PC-9 (cell line): ENCODE measurements at regions not wholly inside any gene's neighbourhood (a gene's known extent, or its start where the extent isn't known, plus 50 kb on each side); places are given as distances from the start of the nearest gene placed in this dataset.

Source experiments
- EZH2 ChIP-seq: fragments of 200-600 bp; sonication (generic); IDR thresholded peaks from 2 replicates; pipeline ENCODE4 v1.8.0; 2017; ENCODE audit warnings: antibody characterized with exemption, low read depth
- TF ChIP-seq, protein P1 (sequence below): fragments of 200-600 bp; sonication (generic); conservative IDR thresholded peaks from 2 replicates; pipeline ENCODE4 v1.6.1; 2017; ENCODE audit warnings: mixed run types, antibody characterized with exemption, mild to moderate bottlenecking, moderate library complexity

- TF ChIP-seq, protein P1, sequence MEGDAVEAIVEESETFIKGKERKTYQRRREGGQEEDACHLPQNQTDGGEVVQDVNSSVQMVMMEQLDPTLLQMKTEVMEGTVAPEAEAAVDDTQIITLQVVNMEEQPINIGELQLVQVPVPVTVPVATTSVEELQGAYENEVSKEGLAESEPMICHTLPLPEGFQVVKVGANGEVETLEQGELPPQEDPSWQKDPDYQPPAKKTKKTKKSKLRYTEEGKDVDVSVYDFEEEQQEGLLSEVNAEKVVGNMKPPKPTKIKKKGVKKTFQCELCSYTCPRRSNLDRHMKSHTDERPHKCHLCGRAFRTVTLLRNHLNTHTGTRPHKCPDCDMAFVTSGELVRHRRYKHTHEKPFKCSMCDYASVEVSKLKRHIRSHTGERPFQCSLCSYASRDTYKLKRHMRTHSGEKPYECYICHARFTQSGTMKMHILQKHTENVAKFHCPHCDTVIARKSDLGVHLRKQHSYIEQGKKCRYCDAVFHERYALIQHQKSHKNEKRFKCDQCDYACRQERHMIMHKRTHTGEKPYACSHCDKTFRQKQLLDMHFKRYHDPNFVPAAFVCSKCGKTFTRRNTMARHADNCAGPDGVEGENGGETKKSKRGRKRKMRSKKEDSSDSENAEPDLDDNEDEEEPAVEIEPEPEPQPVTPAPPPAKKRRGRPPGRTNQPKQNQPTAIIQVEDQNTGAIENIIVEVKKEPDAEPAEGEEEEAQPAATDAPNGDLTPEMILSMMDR, result no peak
- no peak for TF ChIP-seq EZH2
Observed at GRCh38 chr20:59452856-59453255, 151.5 kb upstream of the PHACTR3 start.
